ENCODE measurements at regions not wholly inside any gene's neighbourhood (a gene's known extent, or its start where the extent isn't known, plus 50 kb on each side); places are given as distances from the start of the nearest gene placed in this dataset.

GRCh38 chr1:81700728-81701470 is 99.8 kb upstream of the ADGRL2 start:
- H3K9me3 ChIP-seq: no peaks in the 10 kb centered on the region
- WGBS, 2 donors: 89 to 90% methylated on average over 7 of the region's 7 CpGs
- H3K4me1 ChIP-seq: peaks cover 0 to 7% (median under 1%) of the 10 kb centered on the region in 4 donors
- TF ChIP-seq POLR2A (IDR thresholded peaks at IDR 0.05) (no peak), POLR2AphosphoS5 (IDR thresholded peaks at IDR 0.05) (no peak), CTCF (IDR thresholded peaks at IDR 0.05) (no peak), EP300 (IDR thresholded peaks at IDR 0.05) (no peak)
- no peak overlapping the region for H3K4me3 ChIP-seq
- H3K27ac ChIP-seq: no peak overlapping the region
- no peaks in the 10 kb centered on the region for H3K36me3 ChIP-seq
- no peak for DNase-seq
- intact Hi-C loops (cut with DNase I): no loop called here
- no peaks in the 10 kb centered on the region for H3K27me3 ChIP-seq

GRCh38 chr1:81699234-81699633 is 101.5 kb upstream of the ADGRL2 start:
- 15 to 71% methylated on average over 4 of the region's 4 CpGs for WGBS, 2 donors
- Histone ChIP-seq H3K9me3 (no peaks in the 10 kb centered on the region), H3K36me3 (no peaks in the 10 kb centered on the region), H3K27me3 (no peaks in the 10 kb centered on the region), H3K27ac (no peak overlapping the region), H3K4me1 (peaks cover 0 to 7% (median 2%) of the 10 kb centered on the region in 4 donors), H3K4me3 (no peak overlapping the region)
- no peak for DNase-seq
- TF ChIP-seq POLR2AphosphoS5 (IDR thresholded peaks at IDR 0.05) (no peak), POLR2A (IDR thresholded peaks at IDR 0.05) (no peak), CTCF (IDR thresholded peaks at IDR 0.05) (no peak), EP300 (IDR thresholded peaks at IDR 0.05) (no peak)
- intact Hi-C loops (cut with DNase I): no loop called here

GRCh38 chr1:81695741-81696140 is 105.0 kb upstream of the ADGRL2 start:
- Histone ChIP-seq H3K4me1 (peaks cover 0 to 4% (median 0%) of the 10 kb centered on the region in 4 donors), H3K27ac (no peak overlapping the region), H3K9me3 (no peaks in the 10 kb centered on the region), H3K27me3 (no peaks in the 10 kb centered on the region), H3K4me3 (no peak overlapping the region), H3K36me3 (no peaks in the 10 kb centered on the region)
- no peak for DNase-seq
- TF ChIP-seq EP300 (IDR thresholded peaks at IDR 0.05): no peak
- no peak for TF ChIP-seq CTCF (IDR thresholded peaks at IDR 0.05)
- no peak for TF ChIP-seq POLR2AphosphoS5 (IDR thresholded peaks at IDR 0.05)
- TF ChIP-seq POLR2A (IDR thresholded peaks at IDR 0.05): no peak
- WGBS, 2 donors: 75 to 78% methylated on average over 3 of the region's 3 CpGs
- intact Hi-C loops (cut with DNase I): no loop called here

- intact Hi-C loops (cut with DNase I): no loop called here
- DNase-seq: no peak
- WGBS, 2 donors: 83 to 86% methylated on average over 2 of the region's 2 CpGs
These were observed 107.4 kb upstream of the ADGRL2 start for GRCh38 chr1:81693316-81693715.

More at GRCh38 chr1:81693316-81693715, 107.4 kb upstream of the ADGRL2 start:
- TF ChIP-seq POLR2AphosphoS5 (IDR thresholded peaks at IDR 0.05) (no peak), CTCF (IDR thresholded peaks at IDR 0.05) (no peak), EP300 (IDR thresholded peaks at IDR 0.05) (no peak), POLR2A (IDR thresholded peaks at IDR 0.05) (no peak)
- Histone ChIP-seq H3K9me3 (no peaks in the 10 kb centered on the region), H3K36me3 (no peaks in the 10 kb centered on the region), H3K27me3 (no peaks in the 10 kb centered on the region), H3K4me1 (peaks cover 0 to 4% (median 0%) of the 10 kb centered on the region in 4 donors), H3K27ac (no peak overlapping the region), H3K4me3 (no peak overlapping the region)

Measured in sigmoid colon (tissue), 6 donors.